Endothelial cell of hepatic sinusoid (primary cell): ENCODE measurements at regions not wholly inside any gene's neighbourhood (a gene's known extent, or its start where the extent isn't known, plus 50 kb on each side); places are given as distances from the start of the nearest gene placed in this dataset.
"Not testable (repeated sequence)": the region's sequence is repeated elsewhere in the genome, so short reads cannot be mapped to it uniquely, and the experiment has no call there.

Experiments
- in situ Hi-C: cut with HindIII; loops from 2 replicates; pipeline ENCODE4 v1.10.0; 2017; ENCODE audit warnings: low sequenced_read_pairs

DNA sequence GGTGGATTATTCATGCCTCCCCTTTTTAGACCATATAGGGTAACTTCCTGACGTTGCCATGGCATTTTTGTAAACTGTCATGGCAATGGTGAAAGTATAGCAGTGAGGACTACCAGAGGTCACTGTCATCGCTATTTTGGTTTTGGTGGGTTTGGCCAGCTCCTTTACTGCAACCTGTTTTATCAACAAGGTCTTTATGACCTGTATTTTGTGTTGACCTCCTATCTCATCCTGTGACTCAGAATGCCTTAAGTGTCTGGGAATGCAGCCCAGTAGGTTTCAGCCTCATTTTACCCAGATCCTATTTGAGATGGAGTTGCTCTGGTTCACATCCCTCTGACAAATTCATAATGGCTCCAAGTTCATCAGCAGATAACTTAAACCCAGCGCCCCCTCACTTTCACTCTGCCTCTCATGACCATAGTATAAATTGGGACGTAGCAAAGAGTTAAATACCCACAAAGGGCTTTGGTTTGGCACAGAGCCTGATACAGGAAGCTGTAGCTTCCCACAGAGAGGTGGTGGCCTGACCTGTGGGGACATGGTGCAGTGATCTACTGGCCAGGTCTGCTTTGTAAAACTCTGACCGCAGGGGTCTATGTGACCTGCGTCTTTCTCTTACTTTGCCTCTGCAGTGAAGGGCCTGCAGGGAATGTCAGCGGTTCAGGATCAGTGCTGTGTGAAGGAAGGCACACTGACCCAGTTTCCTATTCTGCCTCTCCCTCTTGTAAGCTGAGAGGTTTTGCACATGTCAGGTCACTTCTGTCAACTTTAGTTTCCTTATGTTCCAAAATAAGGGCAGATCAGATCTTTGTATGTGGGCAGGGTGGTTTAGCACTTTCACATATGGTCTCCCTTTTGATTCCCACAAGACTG lies 78.1 kb upstream of the ZNF644 start:
- in situ Hi-C loops: no loop called here

DNA sequence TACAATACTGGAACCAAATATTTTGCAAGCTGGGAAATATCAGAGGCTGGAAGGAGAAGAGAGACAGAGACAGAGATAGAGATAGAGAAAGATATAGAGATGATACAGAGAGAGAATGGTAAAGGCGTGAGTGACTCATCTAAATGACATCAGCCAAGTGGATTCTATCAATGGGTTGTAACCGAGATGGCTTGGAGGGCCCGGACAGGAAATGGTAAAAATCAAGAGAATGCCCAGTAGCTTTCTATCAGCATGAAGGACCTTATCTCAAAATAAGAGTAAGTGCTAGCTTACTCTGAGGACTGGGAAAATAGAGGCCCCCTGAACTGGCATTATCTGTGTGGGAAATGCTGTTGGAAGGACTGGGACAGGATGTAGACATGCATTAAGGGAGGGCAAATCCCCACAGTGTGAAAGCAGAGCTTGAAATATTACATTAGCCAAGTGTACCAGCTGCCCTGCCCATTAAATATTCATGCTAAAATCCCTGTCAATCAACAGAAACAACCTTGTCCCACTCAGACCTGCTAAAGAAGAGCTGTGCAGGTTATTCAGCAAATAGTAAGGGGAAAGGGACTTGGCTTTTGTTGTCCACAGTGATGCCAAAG lies 76.6 kb upstream of the ZNF644 start:
- in situ Hi-C loops: no loop called here

DNA sequence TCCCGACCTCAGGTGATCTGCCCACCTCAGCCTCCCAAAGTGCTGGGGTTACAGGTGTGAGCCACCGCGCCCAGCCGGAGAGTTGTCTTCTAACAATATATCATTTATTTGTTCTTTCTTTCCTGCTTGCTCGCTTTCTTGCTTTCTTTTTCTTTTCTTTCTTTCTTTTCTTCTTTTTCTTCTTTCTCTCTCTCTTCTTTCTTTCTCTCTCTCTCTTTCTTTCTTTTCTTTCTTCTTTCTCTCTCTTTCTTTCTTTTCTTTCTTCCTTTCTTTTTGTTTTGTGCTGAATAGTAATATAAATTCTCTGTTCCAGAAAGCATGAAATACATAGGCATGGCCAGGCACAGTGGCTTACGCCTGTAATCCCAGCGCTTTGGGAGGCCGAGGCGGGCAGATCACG lies 73.5 kb upstream of the ZNF644 start:
- in situ Hi-C loops: not testable (repeated sequence)

- in situ Hi-C loops: loop anchor here (5.0 kb wide), 1 partner anchor 55 kb away; no protein-coding TSS in a partner anchor
These were observed 70.7 kb upstream of the ZNF644 start for GRCh38 chr1:91092503-91092902.

DNA sequence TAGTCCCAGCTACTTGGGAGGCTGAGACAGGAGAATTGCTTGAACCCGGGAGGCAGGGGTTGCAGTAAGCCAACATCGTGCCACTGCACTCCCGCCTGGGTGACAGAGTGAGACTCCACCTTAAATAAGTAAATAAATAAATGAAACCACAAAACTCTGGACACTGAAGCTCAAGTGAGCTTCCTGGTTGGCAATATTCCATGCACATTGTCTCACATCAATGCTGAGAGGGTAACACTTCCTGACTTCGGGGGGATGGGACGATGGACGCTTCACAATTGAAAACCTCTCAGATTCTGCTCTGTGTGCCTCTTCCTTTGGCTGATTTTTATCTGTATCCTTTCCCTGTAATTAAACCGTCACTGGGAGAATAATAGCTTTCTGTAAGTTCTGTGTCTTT lies 70.0 kb upstream of the ZNF644 start:
- in situ Hi-C loops: loop anchor here (5.0 kb wide), 1 partner anchor 55 kb away; no protein-coding TSS in a partner anchor

- in situ Hi-C loops: no loop called here
These were observed 58.8 kb upstream of the ZNF644 start for GRCh38 chr1:91080650-91081049.

GRCh38 chr1:91078859-91079258 lies 57.0 kb upstream of the ZNF644 start:
- in situ Hi-C loops: no loop called here

GRCh38 chr1:91076834-91077233 lies 55.0 kb upstream of the ZNF644 start:
- in situ Hi-C loops: no loop called here

DNA sequence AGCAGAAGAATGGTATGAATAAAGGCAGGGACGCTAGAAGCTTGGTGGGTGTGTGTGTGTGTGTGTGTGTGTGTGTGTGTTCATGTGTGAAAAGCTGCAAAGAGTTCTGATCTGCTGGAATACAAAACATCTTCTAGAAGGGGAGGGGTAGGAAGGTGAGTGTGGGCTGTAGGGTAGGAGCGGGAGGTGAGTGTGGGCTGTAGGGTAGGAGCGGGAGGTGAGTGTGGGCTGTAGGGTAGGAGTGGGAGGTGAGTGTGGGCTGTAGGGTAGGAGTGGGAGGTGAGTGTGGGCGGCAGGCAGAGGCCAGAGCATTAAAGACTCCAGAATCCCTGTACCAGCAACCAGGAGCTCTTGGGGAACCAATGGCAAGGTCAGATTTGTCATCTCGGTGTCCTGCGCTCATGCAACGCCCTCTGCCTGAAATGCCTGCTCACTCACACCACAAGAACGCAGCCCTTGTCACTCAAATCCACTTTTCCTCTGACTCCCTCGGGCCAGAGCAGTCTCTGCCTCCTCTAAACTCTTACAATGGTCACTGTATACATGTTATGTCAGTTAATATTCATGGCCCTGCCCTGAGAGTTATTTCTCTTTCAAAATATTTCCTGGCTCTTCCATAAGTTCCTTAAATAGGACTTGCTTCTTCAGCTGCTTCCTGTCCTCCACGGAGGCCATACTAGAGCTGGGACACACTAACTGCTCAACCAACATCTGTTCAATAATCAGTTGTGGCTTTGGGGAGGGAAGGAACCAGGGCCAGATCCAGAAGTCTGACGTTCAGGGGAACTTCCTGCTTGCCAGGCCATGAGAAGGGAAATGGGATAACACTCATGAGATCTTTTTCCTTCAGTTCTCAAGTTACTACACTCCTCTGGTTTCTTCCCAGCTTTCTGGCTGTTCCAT lies 53.6 kb upstream of the ZNF644 start:
- in situ Hi-C loops: no loop called here

- in situ Hi-C loops: no loop called here
These were observed 51.5 kb upstream of the ZNF644 start for GRCh38 chr1:91073299-91073698.

- in situ Hi-C loops: no loop called here
These were observed 50.0 kb upstream of the ZNF644 start for GRCh38 chr1:91071838-91072237.
